NCI-H1417 treated with DMSO at 0.1 percent for 48 hours (cell line): ENCODE measurements at regions not wholly inside any gene's neighbourhood (a gene's known extent, or its start where the extent isn't known, plus 50 kb on each side); places are given as distances from the start of the nearest gene placed in this dataset.

ENCODE experiments used
- DNase-seq: peaks from one replicate; lab custom pipeline; 2025; lab: John Stamatoyannopoulos, UW

DNA sequence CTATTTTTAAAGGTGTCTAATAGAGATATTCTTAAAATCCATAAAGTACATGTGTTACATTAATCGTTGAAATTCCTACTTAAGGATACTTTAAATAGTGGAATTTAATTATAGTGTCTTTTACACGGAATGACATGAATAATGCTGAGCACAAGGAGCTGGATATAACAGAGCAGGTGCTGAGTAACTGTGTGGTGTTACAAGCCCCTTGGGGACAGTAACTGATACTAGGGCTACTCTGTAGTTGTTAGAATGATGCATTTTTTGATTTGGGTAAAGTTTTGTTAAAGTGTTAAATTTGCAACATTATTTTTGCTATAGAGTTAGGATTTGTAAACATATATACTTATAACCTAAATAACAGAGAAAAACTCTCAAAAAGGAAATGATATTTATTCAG is 1496.1 kb downstream of the OTOL1 start:
- no peak for DNase-seq

DNA sequence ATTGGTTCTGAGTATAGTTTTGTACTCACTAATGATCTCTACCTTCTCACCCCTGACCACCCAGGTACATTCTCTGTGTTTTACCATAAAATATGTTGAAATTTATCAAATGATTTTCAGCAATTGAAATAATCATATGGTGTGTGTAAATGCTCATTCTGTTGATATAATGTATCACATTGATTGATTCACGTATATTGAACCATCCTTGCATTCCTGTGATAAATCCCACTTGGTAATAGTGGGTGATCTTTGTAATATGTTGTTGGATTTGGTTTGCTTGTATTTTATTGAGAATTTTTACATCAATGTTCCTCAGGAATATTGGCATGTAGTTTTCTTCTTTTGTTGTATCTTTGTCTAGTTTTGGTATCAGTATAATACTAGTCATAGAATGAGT is 1497.6 kb downstream of the OTOL1 start:
- no peak for DNase-seq

- DNase-seq = no peak
Observed at GRCh38 chr3:162996368-162996767, 1499.8 kb downstream of the OTOL1 start.

GRCh38 chr3:162998205-162998604 is 1501.6 kb downstream of the OTOL1 start:
- no peak for DNase-seq

GRCh38 chr3:163011596-163011995 is 1515.0 kb downstream of the OTOL1 start:
- no peak for DNase-seq

- DNase-seq = no peak
Observed at GRCh38 chr3:163016251-163016650, 1519.6 kb downstream of the OTOL1 start.

DNA sequence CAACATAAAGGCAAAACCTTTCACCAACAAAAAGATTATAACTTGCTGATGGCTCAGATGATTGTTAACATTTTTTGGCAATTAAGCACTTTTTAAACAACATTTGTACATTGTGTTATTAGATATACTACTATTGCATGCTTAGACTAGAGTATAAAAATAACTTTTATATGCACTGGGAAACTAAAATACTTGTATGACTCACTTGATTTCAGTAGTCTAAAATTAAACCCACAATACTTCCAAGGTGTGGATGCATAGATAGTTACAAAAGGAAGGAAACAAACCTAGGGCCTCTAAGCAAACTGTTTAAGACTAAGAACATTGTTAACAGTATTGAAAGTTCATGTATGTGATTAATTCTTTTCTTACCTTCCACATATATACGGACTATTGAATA is 1521.5 kb downstream of the OTOL1 start:
- DNase-seq = no peak

DNA sequence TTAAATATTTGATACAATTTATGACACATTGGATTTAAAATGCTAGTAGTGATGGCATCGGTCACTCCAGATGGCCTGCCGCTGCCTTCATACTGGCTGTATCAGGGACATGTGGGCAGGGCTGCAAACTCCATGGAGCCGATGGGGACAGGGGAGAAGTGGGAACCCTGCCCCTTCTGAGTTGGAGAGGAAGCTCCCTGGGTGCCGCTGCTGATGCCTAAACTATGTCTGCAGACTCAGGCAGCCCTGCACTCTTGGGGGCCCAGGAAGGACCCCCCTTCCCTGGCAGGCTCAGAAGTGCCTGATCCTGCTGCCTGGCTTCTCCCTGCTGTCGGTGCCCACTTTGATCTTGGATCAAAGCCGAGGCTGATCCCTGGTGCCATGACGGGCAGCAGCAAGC is 1522.1 kb downstream of the OTOL1 start:
- DNase-seq = no peak

DNA sequence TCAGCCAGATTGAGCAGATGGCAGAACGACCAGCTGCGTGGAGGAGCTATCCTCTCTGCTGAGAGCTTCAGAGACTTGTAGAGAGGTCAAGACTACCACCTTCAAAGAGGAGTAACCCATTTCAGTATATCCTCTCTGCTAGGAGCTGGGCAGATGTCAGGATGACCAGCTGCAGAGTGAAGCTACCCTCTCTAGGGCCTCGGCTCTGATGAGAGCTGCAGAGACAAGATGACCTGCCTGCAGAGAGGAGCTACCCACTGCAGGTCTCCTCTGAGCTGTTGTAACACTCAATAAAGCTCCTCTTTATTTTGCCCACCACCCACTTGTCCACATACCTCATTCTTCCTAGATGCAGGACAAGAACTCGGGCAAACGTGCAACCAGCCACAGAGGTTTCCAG is 1522.7 kb downstream of the OTOL1 start:
- no peak for DNase-seq

DNA sequence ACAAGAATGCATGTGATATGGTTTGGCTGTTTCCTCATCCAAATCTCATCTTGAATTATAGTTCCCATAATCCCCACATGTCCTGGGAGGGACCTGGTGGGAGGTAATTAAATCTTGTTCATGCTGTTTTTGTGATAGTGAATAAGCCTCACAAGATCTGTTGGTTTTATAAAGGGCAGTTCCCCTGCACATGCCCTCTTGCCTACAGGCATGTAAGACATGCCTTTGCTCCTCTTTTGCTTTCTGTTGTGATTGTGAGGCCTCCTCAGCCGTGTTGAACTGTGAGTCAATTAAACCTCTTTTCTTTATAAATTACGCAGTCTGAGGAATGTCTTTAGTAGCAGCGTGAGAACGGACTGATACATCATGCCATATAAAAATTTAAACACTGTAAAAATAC is 1537.0 kb downstream of the OTOL1 start:
- no peak for DNase-seq

DNA sequence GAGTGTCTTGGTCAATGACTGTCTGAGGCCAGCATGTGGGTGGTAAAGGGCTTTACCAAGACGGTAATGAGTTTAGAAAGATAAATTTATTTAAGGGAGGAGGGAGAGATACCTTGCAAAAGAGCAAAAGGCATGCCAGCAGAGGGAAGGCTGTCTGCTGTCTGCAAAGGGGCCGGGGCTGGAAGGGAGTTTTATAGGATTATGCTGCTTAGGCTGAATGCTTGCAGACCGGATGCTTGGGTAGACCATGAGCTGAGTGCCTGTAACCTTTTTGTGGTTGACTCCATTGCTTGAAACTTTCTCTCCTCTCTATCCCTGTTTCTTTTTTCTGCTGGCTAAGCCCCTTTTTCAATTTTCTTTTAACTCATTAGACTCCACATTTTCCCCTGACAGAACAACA is 1543.0 kb downstream of the OTOL1 start:
- no peak for DNase-seq

DNA sequence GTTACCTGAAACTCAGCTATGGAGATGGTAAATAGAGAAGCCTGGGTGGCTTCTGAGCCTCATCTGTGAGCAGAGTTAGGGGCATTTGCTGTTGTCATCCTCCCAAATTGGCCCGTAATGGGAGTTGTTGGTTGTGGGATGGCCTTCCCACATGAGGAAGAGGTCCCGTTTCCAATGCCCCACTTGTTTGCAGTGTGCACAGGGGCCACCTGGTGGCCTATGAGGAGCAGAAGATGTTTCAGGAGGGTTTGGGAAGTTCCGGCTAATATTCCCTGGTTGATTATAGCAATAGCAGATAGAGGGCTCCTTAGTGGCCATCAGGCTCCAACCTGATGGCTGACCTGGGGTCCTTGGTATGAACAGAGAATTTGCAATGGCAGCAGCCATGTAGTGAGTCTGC is 1546.5 kb downstream of the OTOL1 start:
- DNase-seq = no peak

DNA sequence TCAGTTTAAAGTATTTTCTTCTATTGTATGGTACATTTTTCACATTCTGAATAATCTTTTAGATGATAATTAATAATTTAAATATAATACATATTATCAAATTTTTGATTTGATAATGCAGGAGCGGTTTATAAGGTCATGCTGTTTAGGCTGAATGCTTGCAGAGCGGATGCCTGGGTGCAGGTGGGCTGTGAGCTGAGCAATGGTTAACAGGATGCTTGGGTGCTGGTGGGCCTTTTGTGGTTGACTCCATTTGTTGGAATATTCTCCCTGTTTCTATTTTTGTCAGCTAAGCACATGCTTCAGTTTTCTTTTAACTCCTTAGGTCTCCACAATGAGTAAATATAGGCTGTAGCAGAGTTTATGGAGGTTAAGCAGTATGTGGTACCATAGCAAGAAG is 1549.3 kb downstream of the OTOL1 start:
- no peak for DNase-seq

DNA sequence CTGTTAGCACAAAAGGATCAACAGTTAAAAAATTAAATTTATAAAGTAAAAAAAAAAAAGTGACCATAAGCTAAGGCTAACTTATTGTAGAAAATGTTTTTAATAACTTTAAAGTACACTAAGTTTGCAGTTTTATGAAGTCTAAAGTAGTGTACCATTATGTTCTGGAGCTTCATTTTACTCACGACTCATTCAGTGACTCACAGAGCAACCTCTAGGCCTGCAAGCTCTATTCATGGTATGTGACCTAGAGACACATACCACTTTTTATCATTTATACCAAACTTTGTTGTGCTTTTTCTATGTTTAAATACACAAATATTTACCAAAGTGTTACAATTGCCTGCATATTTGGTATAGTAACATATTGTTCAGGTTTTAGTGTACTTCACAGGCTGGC is 1552.3 kb downstream of the OTOL1 start:
- no peak for DNase-seq

- DNase-seq = no peak
Observed at GRCh38 chr3:163056874-163057497, 1560.4 kb downstream of the OTOL1 start.

DNA sequence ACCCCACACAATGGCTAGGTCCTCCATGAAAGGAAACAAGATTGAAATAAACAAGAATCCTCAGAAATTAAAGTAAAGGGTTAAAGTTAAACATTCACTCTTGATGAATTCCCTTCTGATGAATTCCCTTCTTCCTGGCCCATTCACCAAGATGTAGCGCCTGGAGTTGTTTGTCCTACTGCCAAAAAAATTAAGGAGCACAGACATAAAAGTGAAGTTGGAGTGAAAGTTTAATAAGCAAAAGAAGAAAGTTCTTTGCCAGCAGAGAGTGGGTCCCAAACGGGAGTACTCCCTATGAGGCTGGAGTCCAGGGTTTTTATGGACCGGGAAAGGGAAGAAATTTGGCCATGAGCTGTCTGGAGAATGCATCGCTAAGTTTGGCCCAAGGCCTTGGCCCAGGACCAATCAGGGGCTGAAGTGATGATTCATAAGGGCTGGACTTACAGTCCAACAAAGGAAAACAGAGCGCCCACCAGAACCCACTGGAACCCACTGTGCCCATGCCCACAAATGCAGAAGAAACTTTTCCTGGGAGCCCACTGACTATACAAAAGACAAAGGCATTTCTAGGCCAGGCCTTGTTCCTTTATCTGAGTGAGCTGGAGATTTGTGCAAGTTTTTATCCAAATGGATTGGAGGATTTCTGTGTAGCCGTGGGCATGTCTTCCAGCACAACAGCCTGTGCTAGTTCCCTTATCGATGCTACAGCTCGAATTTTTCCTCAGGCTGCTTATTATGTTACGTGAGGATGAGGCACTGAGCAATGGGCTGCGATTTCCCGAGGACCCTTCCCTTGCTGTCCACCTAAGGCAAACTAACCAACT is 1561.6 kb downstream of the OTOL1 start:
- no peak for DNase-seq

- no peak for DNase-seq
Observed at GRCh38 chr3:163071713-163072112, 1575.1 kb downstream of the OTOL1 start.
